Right lobe of liver (tissue), 4 donors: ENCODE measurements at regions not wholly inside any gene's neighbourhood (a gene's known extent, or its start where the extent isn't known, plus 50 kb on each side); places are given as distances from the start of the nearest gene placed in this dataset.

Source experiments
- POLR2A ChIP-seq: fragments of 450-650 bp; IDR thresholded peaks from one replicate; pipeline ENCODE4 v1.6.1; 2017; ENCODE audit warnings: antibody characterized with exemption, mild to moderate bottlenecking
- TF ChIP-seq, protein P1 (sequence below), 4 donors: fragments of 200-600 bp in 3 of 4; fragments of 450-650 bp in 1 of 4; IDR thresholded peaks; one replicate each; pipeline versions ENCODE4 v1.5.1 to v1.8.0; 2016 to 2022; ENCODE audit warnings: antibody characterized with exemption in 4 of 4, mild to moderate bottlenecking in 2 of 4
- donor health status: DM: no; HTN: no; CAD: no.
- donor health status: DM: no; HTN: no; CAD: no.
- donor health status: DM: no; HTN: yes; CAD: no.

DNA sequence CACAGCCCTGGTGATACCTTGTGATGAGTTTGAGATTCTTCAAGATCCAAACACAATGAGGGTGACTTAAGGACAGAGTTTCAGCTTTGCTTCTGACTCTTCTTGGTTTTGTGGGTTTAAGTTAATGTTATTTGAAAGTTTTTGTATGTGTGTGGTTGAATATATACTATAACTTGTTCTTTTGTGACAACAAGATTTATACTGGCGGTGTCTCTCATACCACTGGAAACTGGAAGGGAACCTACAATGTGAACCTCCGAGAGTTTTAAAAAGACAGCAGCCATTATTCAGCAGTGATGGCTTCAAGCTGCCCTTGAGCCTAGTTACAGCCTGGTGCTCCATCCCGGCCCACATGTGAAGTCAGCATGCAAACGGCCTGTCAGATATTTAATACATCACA, 87.9 kb upstream of the IGF1 start:
- no peak for TF ChIP-seq POLR2A
- TF ChIP-seq, protein P1, sequence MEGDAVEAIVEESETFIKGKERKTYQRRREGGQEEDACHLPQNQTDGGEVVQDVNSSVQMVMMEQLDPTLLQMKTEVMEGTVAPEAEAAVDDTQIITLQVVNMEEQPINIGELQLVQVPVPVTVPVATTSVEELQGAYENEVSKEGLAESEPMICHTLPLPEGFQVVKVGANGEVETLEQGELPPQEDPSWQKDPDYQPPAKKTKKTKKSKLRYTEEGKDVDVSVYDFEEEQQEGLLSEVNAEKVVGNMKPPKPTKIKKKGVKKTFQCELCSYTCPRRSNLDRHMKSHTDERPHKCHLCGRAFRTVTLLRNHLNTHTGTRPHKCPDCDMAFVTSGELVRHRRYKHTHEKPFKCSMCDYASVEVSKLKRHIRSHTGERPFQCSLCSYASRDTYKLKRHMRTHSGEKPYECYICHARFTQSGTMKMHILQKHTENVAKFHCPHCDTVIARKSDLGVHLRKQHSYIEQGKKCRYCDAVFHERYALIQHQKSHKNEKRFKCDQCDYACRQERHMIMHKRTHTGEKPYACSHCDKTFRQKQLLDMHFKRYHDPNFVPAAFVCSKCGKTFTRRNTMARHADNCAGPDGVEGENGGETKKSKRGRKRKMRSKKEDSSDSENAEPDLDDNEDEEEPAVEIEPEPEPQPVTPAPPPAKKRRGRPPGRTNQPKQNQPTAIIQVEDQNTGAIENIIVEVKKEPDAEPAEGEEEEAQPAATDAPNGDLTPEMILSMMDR (IDR thresholded peaks at IDR 0.05), result no peak
